ENCODE measurements at regions not wholly inside any gene's neighbourhood (a gene's known extent, or its start where the extent isn't known, plus 50 kb on each side); places are given as distances from the start of the nearest gene placed in this dataset.

DNA sequence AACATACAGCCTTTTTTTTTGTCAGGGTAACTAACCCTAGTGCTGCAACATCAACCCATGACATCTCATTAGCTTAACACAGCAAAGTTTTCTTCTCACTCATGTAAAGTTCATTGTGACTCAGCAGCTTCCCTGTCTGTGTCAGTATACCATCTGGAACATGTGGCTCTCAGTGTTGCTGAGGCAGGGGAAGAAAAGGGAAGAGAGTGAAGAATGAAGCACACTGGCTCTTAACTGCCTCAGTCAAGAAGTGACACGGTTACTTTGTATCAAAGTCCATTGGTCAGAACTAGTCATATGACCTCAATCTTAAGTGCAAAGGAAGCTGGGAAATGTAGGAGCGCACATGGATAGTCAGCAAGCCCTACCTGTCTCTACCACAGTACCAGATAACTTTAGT, 185.0 kb upstream of the ELL2 start:
- H3K4me1 ChIP-seq (ENCODE audit: control insufficient read depth, insufficient read depth, low read length), result no peaks in the 10 kb centered on the region
- H3K79me2 ChIP-seq (ENCODE audit: control insufficient read depth, insufficient read depth, low read length), result no peaks in the 10 kb centered on the region
- 30% methylated on average over 2 of the region's 2 CpGs for WGBS (ENCODE audit: insufficient coverage, insufficient replicate concordance, low lambda C conversion rate, missing lambda C conversion rate)
- ChIA-PET RAD21 (ENCODE audit: unreplicated experiment) (no interaction called here), SMC1A (ENCODE audit: uncharacterized antibody, unreplicated experiment) (interaction anchor here (0.6 to 1.3 kb wide), 3 partner anchors 20 to 290 kb away, joined by 3 to 6 read pairs (median 3); no protein-coding TSS in a partner anchor), POLR2A (interaction anchor here (0.5 kb wide), 1 partner anchor 250 kb away, joined by 4 read pairs; no protein-coding TSS in a partner anchor), CTCF (interaction anchor here (0.9 to 2.4 kb wide), 4 partner anchors 10 to 189 kb away, joined by 3 to 6 read pairs (median 4); no protein-coding TSS in a partner anchor)
- H3K27me3 ChIP-seq (replicated peaks in 1 of 2; ENCODE audit: control insufficient read depth in 2 of 2, insufficient read depth in 2 of 2, low read length in 1 of 2), result no peaks in the 10 kb centered on the region
- no peak overlapping the region; the same call in 1 of the 2 replicates for H2AFZ ChIP-seq (ENCODE audit: control insufficient read depth, low read depth, low read length)
- no peak overlapping the region for H3K4me3 ChIP-seq
- intact Hi-C loops (cut with micrococcal nuclease; ENCODE audit: unreplicated experiment), result no loop called here
- in situ Hi-C loops (cut with MboI), result no loop called here
- BruUV-seq (replicated peaks), result no TSS peak
- FAIRE-seq (no peak), DNase-seq (ENCODE audit: low read depth, low spot score) (peak; percentile 27), ATAC-seq (peak; percentile 88)
- no peak overlapping the region for H3K27ac ChIP-seq (ENCODE audit: control insufficient read depth, insufficient read depth)
- no peak overlapping the region for H3K4me2 ChIP-seq (ENCODE audit: control insufficient read depth, insufficient read depth)
- H3K9ac ChIP-seq (ENCODE audit: control insufficient read depth, insufficient read depth, low read length), result no peak overlapping the region
- no peaks in the 10 kb centered on the region for H3K36me3 ChIP-seq (ENCODE audit: control insufficient read depth in 2 of 2, insufficient read depth in 2 of 2, low read length in 1 of 2)
- no peaks in the 10 kb centered on the region for H3K9me3 ChIP-seq (replicated peaks; ENCODE audit: control insufficient read depth, insufficient read depth, low read length)
- H4K20me1 ChIP-seq (ENCODE audit: control insufficient read depth, insufficient read depth), result no peaks in the 10 kb centered on the region
- TF ChIP-seq CREB1 (IDR thresholded peaks at IDR 0.05; ENCODE audit: low read depth), result no peak
- no peak for TF ChIP-seq SREBF1 (IDR thresholded peaks at IDR 0.05; ENCODE audit: low read length)
- TF ChIP-seq POLR2AphosphoS2 (IDR thresholded peaks at IDR 0.05; ENCODE audit: low read depth, low read length), result no peak
- no peak for TF ChIP-seq SREBF2 (IDR thresholded peaks at IDR 0.05; ENCODE audit: low read length)
- 0 out of 2 replicates have a peak, but pooled peaks have one; percentile 18 for TF ChIP-seq NFIC (IDR thresholded peaks at IDR 0.05; ENCODE audit: low read depth, low read length)
- TF ChIP-seq, protein P1, sequence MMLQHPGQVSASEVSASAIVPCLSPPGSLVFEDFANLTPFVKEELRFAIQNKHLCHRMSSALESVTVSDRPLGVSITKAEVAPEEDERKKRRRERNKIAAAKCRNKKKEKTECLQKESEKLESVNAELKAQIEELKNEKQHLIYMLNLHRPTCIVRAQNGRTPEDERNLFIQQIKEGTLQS (IDR thresholded peaks at IDR 0.05; ENCODE audit: borderline replicate concordance, extremely low read depth, low read depth, low read length), result no peak
- no peak for TF ChIP-seq SKIL (IDR thresholded peaks at IDR 0.05; ENCODE audit: low read depth, poor library complexity, severe bottlenecking)
- TF ChIP-seq SPI1 (IDR thresholded peaks at IDR 0.05; ENCODE audit: borderline replicate concordance, insufficient read depth, low read depth, low read length), result 0 out of 2 replicates have a peak, but pooled peaks have one; percentile 30
- no peak for TF ChIP-seq ZNF207 (IDR thresholded peaks at IDR 0.05; ENCODE audit: borderline replicate concordance)
- no peak for TF ChIP-seq MYB (IDR thresholded peaks at IDR 0.05; ENCODE audit: borderline replicate concordance, low read depth, low read length)
- TF ChIP-seq JUNB (IDR thresholded peaks at IDR 0.05), result peak; percentile 76
- TF ChIP-seq STAT3 (IDR thresholded peaks at IDR 0.05; ENCODE audit: low read depth, low read length), result no peak
- no peak for TF ChIP-seq ZBTB33 (IDR thresholded peaks at IDR 0.05)
- TF ChIP-seq ZNF622 (IDR thresholded peaks at IDR 0.05), result no peak
- no peak for TF ChIP-seq SIN3A (IDR thresholded peaks at IDR 0.05; ENCODE audit: low read depth, low read length)
- peak; percentile 50; the same call in 1 of the 2 replicates for TF ChIP-seq IRF4 (IDR thresholded peaks at IDR 0.05; ENCODE audit: low read depth, low read length)
- peak; percentile 42; the same call in 1 of the 2 replicates for TF ChIP-seq BCL11A (IDR thresholded peaks at IDR 0.05; ENCODE audit: low read depth, low read length)
- peak; percentile 61 for TF ChIP-seq NFYB (IDR thresholded peaks at IDR 0.05; ENCODE audit: insufficient read depth, low read depth, low read length)
- no peak for TF ChIP-seq ZNF384 (IDR thresholded peaks at IDR 0.05; ENCODE audit: borderline replicate concordance, low read depth, low read length)
- TF ChIP-seq CREM (IDR thresholded peaks at IDR 0.05; ENCODE audit: low read depth), result peak; percentile 14; the same call in 1 of the 2 replicates
- 0 out of 2 replicates have a peak, but pooled peaks have one; percentile 5 for TF ChIP-seq RUNX3 (IDR thresholded peaks at IDR 0.05; ENCODE audit: low read length)
- no peak for TF ChIP-seq YY1 (IDR thresholded peaks at IDR 0.05; ENCODE audit: low read depth, low read length)
- TF ChIP-seq RAD51 (IDR thresholded peaks at IDR 0.05), result peak; percentile 21; the same call in 1 of the 2 replicates
- TF ChIP-seq HDAC6 (IDR thresholded peaks at IDR 0.05; ENCODE audit: unreplicated experiment), result no peak
